HepG2 (cell line): ENCODE measurements at regions not wholly inside any gene's neighbourhood (a gene's known extent, or its start where the extent isn't known, plus 50 kb on each side); places are given as distances from the start of the nearest gene placed in this dataset.

Experiments used
- AHR ChIP-seq: IDR thresholded peaks from 2 replicates; pipeline ENCODE4 v1.6.1; 2018; ENCODE audit warnings: missing genetic modification reagents, missing compliant biosample characterization
- BCL3 ChIP-seq: sonication (generic); formaldehyde crosslinking; IDR thresholded peaks from 2 replicates; pipeline ENCODE4 v1.5.1; 2020; ENCODE audit warnings: mild to moderate bottlenecking, missing genetic modification reagents, moderate library complexity
- CENPX ChIP-seq: sonication (generic); formaldehyde crosslinking; IDR thresholded peaks from 2 replicates; pipeline ENCODE4 v1.9.0; 2021; ENCODE audit warnings: mild to moderate bottlenecking, missing genetic modification reagents, moderate library complexity
- CHD4 ChIP-seq: fragments of 200-600 bp; sonication (generic); IDR thresholded peaks from 2 replicates; pipeline ENCODE4 v1.7.0; 2017; ENCODE audit warnings: mild to moderate bottlenecking, low read length, borderline replicate concordance
- FOXK1 ChIP-seq: sonication (generic); formaldehyde crosslinking; IDR thresholded peaks from 2 replicates; pipeline ENCODE4 v1.4.0; 2020; ENCODE audit warnings: low read depth, missing genetic modification reagents, borderline replicate concordance
- GTF2F1 ChIP-seq: fragments of 150-350 bp; IDR thresholded peaks from 2 replicates; pipeline ENCODE4 v1.6.1; 2014; ENCODE audit warnings: low read length
- HCFC1 ChIP-seq: fragments of 150-350 bp; IDR thresholded peaks from 2 replicates; pipeline ENCODE4 v1.6.1; 2014; ENCODE audit warnings: low read depth, low read length
- HDAC2 ChIP-seq: sonication (generic); formaldehyde crosslinking; IDR thresholded peaks from 2 replicates; pipeline ENCODE4 v1.4.0; 2020; ENCODE audit warnings: missing genetic modification reagents
- HES4 ChIP-seq: sonication (generic); formaldehyde crosslinking; IDR thresholded peaks from 2 replicates; pipeline ENCODE4 v1.9.0; 2021; ENCODE audit warnings: mild to moderate bottlenecking, missing genetic modification reagents, borderline replicate concordance
- HNRNPH1 ChIP-seq: fragments of 200-400 bp; formaldehyde crosslinking; optimal IDR thresholded peaks from 2 replicates; pipeline ENCODE3; 2017; ENCODE audit warnings: mild to moderate bottlenecking, low read depth, low read length
- IRF1 ChIP-seq: sonication (generic); formaldehyde crosslinking; IDR thresholded peaks from 2 replicates; pipeline ENCODE4 v1.4.0; 2020; ENCODE audit warnings: low read depth, mild to moderate bottlenecking, missing genetic modification reagents
- IRF2 ChIP-seq: IDR thresholded peaks from 2 replicates; pipeline ENCODE4 v1.6.1; 2018; ENCODE audit warnings: missing genetic modification reagents, missing compliant biosample characterization
- ISL2 ChIP-seq: sonication (generic); formaldehyde crosslinking; IDR thresholded peaks from 2 replicates; pipeline ENCODE4 v1.5.0; 2020; ENCODE audit warnings: missing genetic modification reagents
- KAT8 ChIP-seq: IDR thresholded peaks from 2 replicates; pipeline ENCODE4 v1.6.1; 2016; ENCODE audit warnings: missing genetic modification reagents, missing compliant biosample characterization
- KDM5B ChIP-seq: sonication (generic); formaldehyde crosslinking; IDR thresholded peaks from 2 replicates; pipeline ENCODE4 v1.4.0; 2020; ENCODE audit warnings: missing genetic modification reagents, mild to moderate bottlenecking, borderline replicate concordance
- NFE2 ChIP-seq: sonication (generic); formaldehyde crosslinking; IDR thresholded peaks from 2 replicates; pipeline ENCODE4 v1.4.0; 2020; ENCODE audit warnings: missing genetic modification reagents
- PAWR ChIP-seq: sonication (generic); formaldehyde crosslinking; IDR thresholded peaks from 2 replicates; pipeline ENCODE4 v1.4.0; 2020; ENCODE audit warnings: missing genetic modification reagents, mild to moderate bottlenecking, borderline replicate concordance
- PITX1 ChIP-seq: sonication (generic); formaldehyde crosslinking; IDR thresholded peaks from 2 replicates; pipeline ENCODE4 v1.5.1; 2020; ENCODE audit warnings: mild to moderate bottlenecking, missing genetic modification reagents
- SALL2 ChIP-seq: sonication (generic); formaldehyde crosslinking; IDR thresholded peaks from 2 replicates; pipeline ENCODE4 v1.8.1; 2023; ENCODE audit warnings: mild to moderate bottlenecking, missing genetic modification reagents, inconsistent platforms
- SIX1 ChIP-seq: sonication (generic); formaldehyde crosslinking; IDR thresholded peaks from 2 replicates; pipeline ENCODE4 v1.4.0; 2020; ENCODE audit warnings: missing genetic modification reagents, borderline replicate concordance
- TRIM24 ChIP-seq: sonication (generic); formaldehyde crosslinking; IDR thresholded peaks from 2 replicates; pipeline ENCODE4 v1.8.0; 2022; ENCODE audit warnings: mild to moderate bottlenecking, missing genetic modification reagents
- ZBTB20 ChIP-seq: sonication (generic); formaldehyde crosslinking; IDR thresholded peaks from 2 replicates; pipeline ENCODE4 v1.8.1; 2023; ENCODE audit warnings: missing genetic modification reagents, low read depth, mild to moderate bottlenecking, borderline replicate concordance
- ZBTB37 ChIP-seq: sonication (generic); formaldehyde crosslinking; IDR thresholded peaks from 2 replicates; pipeline ENCODE4 v1.4.0; 2020; ENCODE audit warnings: mild to moderate bottlenecking, missing genetic modification reagents
- ZBTB42 ChIP-seq: sonication (generic); formaldehyde crosslinking; IDR thresholded peaks from 2 replicates; pipeline ENCODE4 v1.5.0; 2020; ENCODE audit warnings: mild to moderate bottlenecking, missing genetic modification reagents
- ZNF333 ChIP-seq: sonication (generic); formaldehyde crosslinking; IDR thresholded peaks from 2 replicates; pipeline ENCODE4 v1.4.0; 2020; ENCODE audit warnings: mild to moderate bottlenecking, missing genetic modification reagents, borderline replicate concordance
- ZNF501 ChIP-seq: sonication (generic); formaldehyde crosslinking; IDR thresholded peaks from 2 replicates; pipeline ENCODE4 v1.5.1; 2020; ENCODE audit warnings: mild to moderate bottlenecking, moderate library complexity, missing genetic modification reagents
- ZNF552 ChIP-seq: sonication (generic); formaldehyde crosslinking; IDR thresholded peaks from 2 replicates; pipeline ENCODE4 v1.9.0; 2022; ENCODE audit warnings: missing genetic modification reagents, mild to moderate bottlenecking, borderline replicate concordance
- ZSCAN5A ChIP-seq: sonication (generic); formaldehyde crosslinking; IDR thresholded peaks from 2 replicates; pipeline ENCODE4 v1.8.0; 2022; ENCODE audit warnings: mild to moderate bottlenecking, missing genetic modification reagents, borderline replicate concordance
- ZZZ3 ChIP-seq: sonication (generic); formaldehyde crosslinking; IDR thresholded peaks from 2 replicates; pipeline ENCODE4 v1.4.0; 2020; ENCODE audit warnings: missing genetic modification reagents, mild to moderate bottlenecking, borderline replicate concordance

GRCh38 chr12:112599871-112600270, 181.1 kb downstream of the PTPN11 start (continued):
- TF ChIP-seq ZSCAN5A (CRISPR knock-in tag) (peak; percentile 74; the same call in 1 of the 2 replicates), BCL3 (no peak), PAWR (no peak), ZNF333 (CRISPR knock-in tag) (no peak), FOXK1 (CRISPR knock-in tag) (no peak), ZNF552 (CRISPR knock-in tag) (no peak), SALL2 (CRISPR knock-in tag) (0 out of 2 replicates have a peak, but pooled peaks have one; percentile 5), PITX1 (peak; percentile 66), SIX1 (peak; percentile 37; the same call in 1 of the 2 replicates), ZBTB37 (CRISPR knock-in tag) (no peak), ISL2 (CRISPR knock-in tag) (peak; percentile 64), HES4 (CRISPR knock-in tag) (no peak), CENPX (CRISPR knock-in tag) (no peak), AHR (CRISPR knock-in tag) (no peak), IRF1 (CRISPR knock-in tag) (no peak), GTF2F1 (no peak), ZBTB20 (CRISPR knock-in tag) (0 out of 2 replicates have a peak, but pooled peaks have one; percentile 22), HNRNPH1 (no peak), CHD4 (no peak), TRIM24 (CRISPR knock-in tag) (peak; percentile 94), ZBTB42 (CRISPR knock-in tag) (no peak), KDM5B (CRISPR knock-in tag) (no peak), HDAC2 (CRISPR knock-in tag) (peak; percentile 74; the same call in 1 of the 2 replicates), HCFC1 (no peak), KAT8 (0 out of 2 replicates have a peak, but pooled peaks have one; percentile 39), ZZZ3 (no peak), NFE2 (peak; percentile 64; the same call in 1 of the 2 replicates), IRF2 (CRISPR knock-in tag) (0 out of 2 replicates have a peak, but pooled peaks have one; percentile 13), ZNF501 (CRISPR knock-in tag) (no peak)
